Skin epidermis (tissue), 12 donors: ENCODE measurements at regions not wholly inside any gene's neighbourhood (a gene's known extent, or its start where the extent isn't known, plus 50 kb on each side); places are given as distances from the start of the nearest gene placed in this dataset.
"Not testable (repeated sequence)": the region's sequence is repeated elsewhere in the genome, so short reads cannot be mapped to it uniquely, and the experiment has no call there.

Experiments
- H3K27ac ChIP-seq, 21 experiments: fragments of 200-600 bp; sonication (generic) in 11 of 21; one replicate each; pipeline ENCODE4 v1.5.0; 2020; ENCODE audit warnings: mild to moderate bottlenecking in 3 of 21, inconsistent platforms in 2 of 21, moderate library complexity in 2 of 21
- H3K4me3 ChIP-seq, 7 experiments: fragments of 200-600 bp; sonication (generic) in 2 of 7; one replicate each; pipeline ENCODE4 v1.5.0; 2020; ENCODE audit warnings: inconsistent platforms in 2 of 7, mild to moderate bottlenecking in 2 of 7, moderate library complexity in 1 of 7

DNA sequence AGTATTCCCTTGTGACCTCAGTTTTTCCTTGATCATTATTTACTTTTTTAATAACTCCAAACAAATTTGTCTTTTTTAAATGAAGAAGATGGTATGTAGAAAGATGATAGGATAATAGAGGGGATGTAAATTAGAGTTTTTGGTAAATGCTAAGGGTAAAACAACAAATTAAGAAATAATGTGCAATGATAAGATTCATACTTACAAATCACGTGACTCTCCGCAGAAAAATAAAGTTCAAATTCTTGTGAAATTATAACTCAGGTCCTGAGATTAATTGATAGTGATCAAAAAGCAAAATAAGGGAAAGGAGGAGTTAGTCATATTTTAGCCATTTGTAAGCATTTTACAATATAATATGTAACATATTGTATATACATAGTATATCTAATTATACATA, 304.1 kb upstream of the KCNH7 start:
- H3K27ac ChIP-seq = no peak overlapping the region
- H3K4me3 ChIP-seq = no peak overlapping the region

DNA sequence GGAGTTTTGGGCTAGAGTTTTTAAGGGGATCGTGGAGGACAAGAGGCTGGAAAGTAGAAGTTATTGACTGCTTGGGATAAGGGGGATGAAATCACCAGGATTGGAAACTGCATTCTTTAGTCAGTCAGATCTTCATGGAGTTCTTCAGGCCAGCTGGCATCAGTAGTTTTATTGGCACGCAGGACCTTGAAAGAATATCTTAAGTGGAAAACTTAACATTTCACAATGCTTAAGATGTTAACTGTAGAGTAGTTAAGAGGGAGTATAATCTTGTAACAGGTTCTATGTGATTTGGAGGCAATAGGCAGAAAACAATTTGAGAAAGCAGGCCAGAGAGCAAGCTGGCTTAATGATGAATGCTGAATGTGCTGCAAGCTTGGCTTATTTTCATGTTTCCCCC, 300.4 kb upstream of the KCNH7 start:
- Histone ChIP-seq H3K27ac (no peak overlapping the region), H3K4me3 (no peak overlapping the region)

DNA sequence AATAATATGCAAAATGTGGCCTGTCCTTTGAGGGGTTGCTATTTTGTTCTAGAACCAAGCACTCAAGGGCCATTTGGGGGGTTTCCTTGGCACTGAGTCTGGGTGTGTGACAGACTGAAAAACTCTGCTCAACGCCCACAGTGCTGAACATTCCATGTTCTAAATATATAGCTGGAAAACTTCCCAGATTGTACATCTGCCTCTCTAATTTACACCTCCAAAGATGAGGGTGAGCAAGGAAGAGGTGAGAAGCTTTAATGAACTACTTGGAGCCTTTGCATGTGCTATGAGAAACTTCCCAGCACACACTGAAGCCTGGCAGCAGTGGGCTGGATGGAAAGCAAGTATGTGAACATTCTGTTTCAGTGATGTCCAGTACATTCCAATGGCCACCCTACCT, 296.7 kb upstream of the KCNH7 start:
- H3K27ac ChIP-seq = no peak overlapping the region
- H3K4me3 ChIP-seq = no peak overlapping the region

DNA sequence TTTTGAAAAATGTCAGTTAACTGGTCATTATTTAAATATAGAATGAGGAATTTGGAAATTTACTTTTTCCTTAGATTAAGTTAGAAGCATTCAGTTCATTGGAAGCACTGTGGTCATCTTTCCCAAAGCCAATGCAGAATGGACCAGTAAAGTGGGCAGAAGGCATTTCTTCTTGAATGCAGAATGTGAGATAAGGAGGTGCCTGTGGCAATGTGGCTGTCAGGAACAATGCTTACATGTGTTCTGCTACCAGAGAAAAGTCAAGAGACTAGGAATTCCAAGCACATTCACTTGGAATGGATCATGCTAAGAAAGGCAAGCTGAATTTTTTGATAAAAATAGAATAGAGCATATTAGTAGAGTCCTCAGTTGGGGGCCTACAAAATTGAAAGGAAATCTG, 295.0 kb upstream of the KCNH7 start:
- Histone ChIP-seq H3K4me3 (no peak overlapping the region), H3K27ac (no peak overlapping the region)

DNA sequence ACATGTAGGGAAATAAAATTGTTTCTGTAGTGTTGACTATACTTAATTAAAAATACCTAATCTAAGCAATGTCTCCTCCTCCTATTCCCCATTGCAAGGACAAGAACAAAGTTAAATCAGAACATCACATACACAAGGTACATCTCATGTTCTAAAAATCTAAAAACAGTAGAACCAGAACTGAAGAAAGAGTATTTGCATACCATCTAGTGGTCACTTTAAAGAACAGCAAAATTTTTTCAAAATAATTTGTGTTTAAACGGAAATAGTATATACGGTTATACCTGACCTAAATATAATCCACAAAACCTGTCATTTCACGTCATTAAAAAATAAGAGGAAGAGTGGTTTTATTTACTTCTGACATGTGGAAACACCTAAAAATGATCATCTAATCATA, 294.3 kb upstream of the KCNH7 start:
- H3K27ac ChIP-seq = no peak overlapping the region
- H3K4me3 ChIP-seq = no peak overlapping the region

DNA sequence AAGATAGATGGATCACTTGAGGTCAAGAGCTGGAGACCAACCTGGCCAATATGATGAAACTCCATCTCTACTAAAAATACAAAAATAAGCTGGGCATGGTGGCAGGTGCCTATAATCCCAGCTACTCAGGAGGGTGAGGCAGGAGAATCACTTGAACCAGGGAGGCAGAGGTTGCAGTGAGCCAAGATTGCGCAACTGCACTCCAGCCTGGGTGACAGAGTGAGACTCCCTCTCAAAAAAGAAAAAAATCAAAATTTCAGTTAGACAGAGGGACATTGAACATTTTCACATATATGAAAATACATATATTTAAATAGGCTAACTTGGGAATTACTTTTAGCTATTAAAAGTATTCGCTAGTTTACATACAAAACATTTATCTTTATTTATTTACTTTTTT, 293.6 kb upstream of the KCNH7 start:
- H3K27ac ChIP-seq, H3K4me3 ChIP-seq: not testable (repeated sequence)

DNA sequence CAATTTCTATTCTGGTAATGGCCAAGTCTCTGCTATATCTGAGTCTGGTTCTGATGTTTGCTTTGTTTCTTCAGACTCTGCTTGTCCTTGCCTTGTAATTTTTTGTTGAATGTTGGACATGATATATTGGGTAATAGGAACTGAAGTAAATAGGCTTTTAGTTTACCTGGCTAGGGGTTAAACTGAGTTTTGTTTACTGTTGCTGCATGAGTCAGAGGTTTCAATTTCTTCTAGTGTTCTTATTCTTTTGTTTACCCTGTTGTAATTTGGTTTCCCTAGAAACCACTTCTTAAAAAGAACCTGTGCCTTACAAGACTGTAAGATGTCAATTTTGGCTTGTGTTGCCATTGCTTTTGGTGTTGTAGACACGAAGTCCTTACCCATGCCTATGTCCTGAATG, 285.0 kb upstream of the KCNH7 start:
- Histone ChIP-seq H3K27ac (no peak overlapping the region), H3K4me3 (no peak overlapping the region)

DNA sequence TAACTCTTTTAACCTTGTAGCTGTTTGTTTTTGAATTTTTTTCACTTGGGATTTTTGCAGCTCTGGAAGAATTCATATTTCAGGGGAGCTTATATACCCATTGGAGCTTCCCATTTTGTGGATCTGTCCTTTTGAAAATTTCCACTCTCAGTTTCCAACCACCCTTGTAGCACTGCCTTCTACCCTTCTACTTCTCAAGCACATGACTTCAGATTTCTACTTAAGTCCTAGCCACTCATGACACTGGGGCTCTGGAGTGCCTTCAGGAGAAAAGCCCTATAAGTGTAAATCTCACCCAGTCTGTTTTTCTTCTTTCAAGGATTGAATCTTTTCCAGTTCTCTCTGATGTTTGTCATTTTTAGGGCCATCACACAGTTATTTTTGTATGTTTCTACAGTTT, 283.7 kb upstream of the KCNH7 start:
- H3K27ac ChIP-seq = no peak overlapping the region
- no peak overlapping the region for H3K4me3 ChIP-seq

DNA sequence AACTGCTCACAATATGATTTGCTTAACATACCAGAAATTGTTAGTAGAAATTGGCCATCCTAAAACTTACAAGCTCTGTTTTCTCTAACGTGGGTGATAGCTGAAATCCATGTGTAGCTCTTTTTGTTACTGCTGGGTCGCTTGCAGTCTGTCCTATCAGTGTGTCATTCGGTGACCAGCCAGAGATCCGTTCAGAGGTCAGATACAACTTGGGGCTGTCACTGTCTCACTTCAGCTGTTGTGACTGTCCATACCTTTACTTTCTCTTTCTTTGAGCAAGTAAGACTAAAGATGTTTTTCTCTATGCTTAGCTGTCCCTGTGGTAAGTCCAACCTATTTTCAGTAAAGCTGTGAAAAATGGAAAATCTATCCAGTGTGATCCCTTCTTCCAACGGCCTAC, 282.9 kb upstream of the KCNH7 start:
- no peak overlapping the region for H3K27ac ChIP-seq
- H3K4me3 ChIP-seq = no peak overlapping the region

DNA sequence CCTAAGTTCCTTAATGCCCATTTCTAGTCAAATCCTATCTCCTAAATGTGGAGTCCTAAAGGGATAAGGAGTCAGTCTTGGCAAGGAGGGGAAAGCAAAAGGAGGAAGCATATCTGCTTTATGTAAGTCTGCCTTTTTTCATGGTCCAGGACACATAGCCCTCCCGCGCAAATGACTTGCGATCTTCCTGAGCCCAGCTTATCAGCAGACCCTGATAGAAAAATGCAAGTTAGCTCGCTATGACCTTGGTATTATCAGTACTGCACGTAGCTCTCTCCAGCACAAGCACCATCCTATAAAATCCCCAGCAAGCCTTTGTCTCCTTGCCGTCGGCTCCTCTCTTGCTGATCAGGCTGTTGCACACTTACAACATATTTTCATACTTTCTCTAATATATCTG, 281.4 kb upstream of the KCNH7 start:
- Histone ChIP-seq H3K27ac (no peak overlapping the region), H3K4me3 (no peak overlapping the region)

DNA sequence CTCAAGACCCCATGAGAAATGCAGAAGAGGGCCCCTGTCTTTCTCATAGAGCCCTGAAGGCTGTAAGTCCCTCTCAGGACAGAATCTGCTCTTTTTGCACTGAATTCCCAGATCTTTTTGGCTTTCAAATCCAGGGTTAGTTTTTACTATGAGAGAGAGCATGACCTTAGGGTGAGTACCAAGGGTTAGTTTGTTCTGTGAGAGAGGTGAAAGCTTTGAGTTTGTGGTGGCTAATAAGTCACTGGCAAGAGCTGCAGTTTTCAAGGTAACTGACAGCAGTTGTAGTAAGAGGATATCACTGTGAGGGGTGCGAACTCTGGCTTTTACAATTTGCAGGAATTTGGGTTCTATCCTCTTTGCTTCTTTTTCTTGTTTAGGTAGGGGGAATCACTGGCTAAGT, 248.4 kb upstream of the KCNH7 start:
- no peak overlapping the region for H3K4me3 ChIP-seq
- no peak overlapping the region for H3K27ac ChIP-seq

DNA sequence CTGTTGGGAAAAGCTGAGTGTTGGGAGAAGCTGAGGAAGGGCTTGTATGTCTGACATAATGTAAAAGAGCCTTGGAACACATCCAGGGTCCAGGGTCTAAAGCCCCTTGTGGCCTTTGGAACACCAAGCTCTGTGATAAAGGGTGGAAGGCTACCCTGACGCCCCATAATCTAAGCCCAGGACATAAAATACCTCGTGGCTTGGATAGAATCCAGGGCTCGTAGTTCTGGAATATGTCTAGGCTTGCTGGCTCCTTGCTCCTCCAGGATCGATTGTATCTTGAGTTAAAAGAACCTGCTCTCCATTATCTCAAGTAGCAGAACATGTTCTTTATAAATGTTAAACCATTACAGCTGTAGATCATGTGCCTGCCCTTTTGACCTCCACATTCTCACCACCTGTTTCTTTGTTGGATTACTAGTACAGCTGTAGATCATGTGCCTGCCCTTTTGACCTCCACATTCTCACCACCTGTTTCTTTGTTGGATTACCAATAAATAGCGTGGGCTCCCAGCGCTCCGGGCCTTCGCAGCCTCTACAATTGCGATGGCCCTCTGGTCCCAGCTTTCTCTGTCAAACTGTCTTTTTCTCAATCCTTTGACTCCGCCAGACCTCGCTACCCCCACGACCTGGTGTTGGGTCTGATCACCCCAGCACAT, 246.9 kb upstream of the KCNH7 start:
- not testable (repeated sequence) for H3K27ac ChIP-seq, H3K4me3 ChIP-seq

DNA sequence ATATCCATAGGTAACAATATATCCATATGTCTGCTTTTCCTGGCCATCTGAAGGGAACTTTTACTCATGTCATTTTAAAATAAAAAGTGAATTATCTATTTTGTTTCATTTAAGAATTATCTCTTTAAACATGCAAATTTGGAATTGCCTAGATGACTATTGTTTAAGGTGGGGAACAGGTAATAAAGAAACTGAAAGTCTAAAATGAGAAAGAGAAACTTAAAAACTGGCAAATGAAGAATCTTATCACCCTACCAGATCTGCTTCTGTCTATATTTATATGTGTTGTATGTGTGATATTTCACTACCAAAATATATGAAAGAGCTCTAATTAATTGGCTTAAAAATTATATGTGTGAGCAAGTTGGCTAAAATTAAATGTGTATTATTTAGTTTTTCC, 243.2 kb upstream of the KCNH7 start:
- Histone ChIP-seq H3K4me3 (no peak overlapping the region), H3K27ac (no peak overlapping the region)

DNA sequence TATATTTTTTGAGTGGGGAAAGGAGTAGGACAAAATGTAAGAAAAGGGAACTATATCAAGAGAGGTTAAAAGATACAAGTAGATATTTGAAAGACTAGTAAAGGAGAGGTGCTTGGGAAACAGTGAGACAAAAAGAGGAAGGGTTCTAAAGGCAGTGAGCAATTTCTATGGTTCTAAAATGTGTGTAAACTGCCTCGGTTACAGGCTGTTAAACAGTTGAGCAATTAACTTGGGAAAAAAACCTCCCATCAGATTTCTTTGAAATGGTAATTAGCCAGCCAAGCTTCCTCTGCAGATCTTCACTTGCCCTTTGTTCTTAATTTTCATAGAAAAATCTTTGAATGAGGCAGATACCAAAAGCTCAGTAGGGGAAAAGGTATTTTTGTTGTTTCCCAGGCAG, 238.7 kb upstream of the KCNH7 start:
- no peak overlapping the region for H3K27ac ChIP-seq
- H3K4me3 ChIP-seq = no peak overlapping the region

DNA sequence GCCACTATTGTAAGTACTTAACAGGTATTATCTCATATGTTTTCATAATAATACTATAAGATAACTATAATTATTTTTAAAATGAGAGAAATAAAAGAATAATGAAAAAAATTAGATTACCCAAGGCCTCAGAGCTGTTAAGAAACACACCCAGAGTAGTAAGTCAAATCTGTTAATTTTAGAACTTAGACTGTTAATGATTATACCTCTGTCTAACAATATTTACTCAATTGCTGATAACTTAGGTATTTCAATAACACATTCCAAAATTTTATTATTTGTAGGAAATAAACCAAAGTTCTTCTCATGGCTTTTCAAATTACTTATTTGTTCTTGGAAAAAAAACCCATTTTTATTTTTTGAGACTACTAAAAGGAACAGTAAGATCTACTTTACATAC, 227.5 kb upstream of the KCNH7 start:
- no peak overlapping the region for H3K4me3 ChIP-seq
- no peak overlapping the region for H3K27ac ChIP-seq

DNA sequence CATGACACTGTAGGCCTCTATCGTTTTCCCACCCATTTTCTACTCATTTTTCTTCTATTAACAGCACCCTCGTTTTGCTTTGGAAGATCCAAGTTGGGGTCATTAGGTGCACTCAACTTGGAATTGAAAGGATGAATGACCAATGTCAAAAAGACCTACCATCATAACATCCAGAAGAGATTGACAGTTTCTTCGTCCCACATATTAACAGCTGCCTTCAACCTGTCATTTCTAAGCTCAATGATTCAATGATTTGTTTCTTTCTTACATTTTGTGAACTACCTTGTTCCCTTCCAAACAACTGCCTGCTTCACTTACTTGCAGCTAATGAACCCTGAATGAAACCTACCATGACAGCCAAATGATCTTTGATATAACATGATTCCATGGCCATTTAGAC, 224.0 kb upstream of the KCNH7 start:
- Histone ChIP-seq H3K27ac (no peak overlapping the region), H3K4me3 (no peak overlapping the region)

DNA sequence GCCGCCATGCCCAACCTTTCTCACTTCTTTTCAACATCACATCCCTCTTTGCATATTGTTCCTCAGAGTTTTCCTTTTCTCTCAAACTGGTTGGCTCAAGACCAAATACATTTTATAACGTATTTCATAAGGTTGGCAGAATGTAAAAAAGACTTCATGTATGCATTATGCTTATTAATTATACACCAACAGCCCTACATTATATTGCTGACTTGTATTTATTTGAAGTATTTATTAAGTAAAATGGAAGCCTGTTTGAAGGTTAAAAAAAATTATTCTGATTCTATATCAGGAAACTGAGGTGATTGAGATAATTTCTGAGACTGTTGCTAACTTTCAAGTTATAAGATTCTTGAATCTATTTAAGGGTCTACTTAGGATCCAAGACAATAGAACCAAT, 208.0 kb upstream of the KCNH7 start:
- Histone ChIP-seq H3K27ac (no peak overlapping the region), H3K4me3 (no peak overlapping the region)

DNA sequence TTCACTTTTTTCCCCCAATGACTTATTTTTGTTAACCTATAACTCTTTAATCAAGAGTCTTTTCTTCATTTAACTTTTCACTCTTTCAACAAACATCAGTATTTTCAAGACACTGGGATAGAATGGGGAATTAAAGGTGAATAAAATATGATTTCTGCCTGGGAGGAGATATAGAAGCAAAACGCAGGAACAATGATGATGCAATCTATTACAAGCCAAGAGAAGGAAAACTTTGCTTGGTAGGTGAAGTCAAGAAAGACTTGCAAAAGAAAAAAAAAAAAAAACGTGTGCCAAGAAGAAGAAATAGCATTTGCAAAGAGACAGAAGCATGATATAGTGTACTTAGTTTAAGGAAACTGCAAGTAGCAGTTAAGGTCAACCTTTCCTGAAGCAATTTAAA, 207.3 kb upstream of the KCNH7 start:
- Histone ChIP-seq H3K4me3 (no peak overlapping the region), H3K27ac (no peak overlapping the region)

DNA sequence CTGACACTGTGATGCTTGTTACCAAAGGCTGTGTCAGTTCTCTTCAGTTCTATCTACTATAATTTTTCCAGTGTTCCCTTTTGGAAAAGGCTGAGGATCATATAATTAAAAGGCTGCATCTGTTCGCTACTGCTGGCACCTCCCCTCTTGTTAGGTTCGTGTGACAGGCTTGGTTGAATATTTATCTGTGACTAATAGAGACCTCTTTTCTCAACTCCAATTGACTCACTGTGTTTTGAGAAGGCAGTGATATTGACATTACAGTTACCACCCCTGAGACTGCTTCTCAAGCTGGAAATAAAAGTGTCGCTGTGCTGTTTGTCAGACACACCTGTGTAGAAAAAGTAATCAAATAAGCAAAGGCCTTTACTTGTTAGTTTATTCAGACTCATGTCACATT, 205.5 kb upstream of the KCNH7 start:
- Histone ChIP-seq H3K27ac (no peak overlapping the region), H3K4me3 (no peak overlapping the region)

DNA sequence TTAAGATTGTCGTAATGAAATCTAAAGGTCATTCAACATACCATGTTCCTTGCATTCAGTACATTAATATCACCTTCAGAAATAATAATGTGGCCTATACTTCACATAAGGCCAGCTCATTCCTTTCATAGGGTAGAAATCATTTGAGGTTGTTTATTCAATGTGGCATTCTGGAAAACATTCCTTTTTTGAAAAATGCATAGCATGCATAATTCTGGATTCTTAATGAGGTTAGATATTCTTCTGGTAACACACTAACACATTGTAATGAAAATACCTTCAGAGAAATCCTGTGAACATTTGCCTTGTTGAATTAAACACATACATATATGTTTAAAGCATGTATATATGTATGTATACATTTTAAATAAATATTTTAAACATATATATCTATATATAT, 204.6 kb upstream of the KCNH7 start:
- Histone ChIP-seq H3K27ac (no peak overlapping the region), H3K4me3 (no peak overlapping the region)

DNA sequence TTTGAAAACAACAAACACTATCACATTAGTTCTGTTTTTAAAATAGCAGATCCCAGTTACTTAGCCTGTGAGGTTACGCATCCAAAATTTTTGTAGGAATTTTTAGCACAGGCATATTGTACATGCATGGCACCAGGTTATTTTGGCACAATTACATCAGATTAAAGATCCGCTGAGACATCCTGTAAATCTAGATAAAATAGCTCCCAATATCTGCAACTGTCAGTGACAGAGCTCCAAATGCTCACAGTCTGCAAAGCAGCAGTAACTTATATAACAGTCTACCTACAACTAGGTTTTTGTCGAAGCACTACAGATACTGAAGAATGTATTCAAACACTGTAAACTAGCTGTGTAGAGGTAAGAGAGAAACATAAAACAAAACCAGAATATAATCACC, 200.7 kb upstream of the KCNH7 start:
- Histone ChIP-seq H3K4me3 (no peak overlapping the region), H3K27ac (no peak overlapping the region)

DNA sequence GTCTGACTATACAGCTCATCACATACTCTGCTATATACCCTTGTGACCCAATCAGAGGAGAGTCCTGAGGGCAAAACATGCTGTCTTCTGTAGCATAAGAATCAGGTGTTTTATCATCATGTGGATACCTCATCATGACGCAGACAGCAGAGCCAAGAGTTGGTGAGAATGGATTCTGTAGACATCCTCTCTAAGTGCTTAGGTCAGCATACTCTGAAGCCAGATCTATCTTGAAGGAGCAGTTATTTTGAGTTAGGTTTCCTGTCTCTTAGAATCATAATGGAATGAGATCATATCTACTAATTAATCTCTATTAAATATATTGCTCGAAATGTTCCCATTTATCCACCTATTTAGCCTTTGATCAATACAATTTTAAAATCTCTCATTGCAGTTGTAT, 190.2 kb upstream of the KCNH7 start:
- no peak overlapping the region for H3K27ac ChIP-seq
- H3K4me3 ChIP-seq = no peak overlapping the region
